Fibroblast of pulmonary artery (primary cell): ENCODE measurements at regions not wholly inside any gene's neighbourhood (a gene's known extent, or its start where the extent isn't known, plus 50 kb on each side); places are given as distances from the start of the nearest gene placed in this dataset.

ENCODE experiments used
- DNase-seq: peaks from one replicate; pipeline ENCODE4 v3.0.0-alpha.2; 2010; ENCODE audit warnings: low read depth
- H3K4me3 ChIP-seq: replicated peaks from 2 replicates; pipeline ENCODE4 v1.5.1; 2011; ENCODE audit warnings: low read depth, mild to moderate bottlenecking, control low read depth, low read length, moderate library complexity
- TF ChIP-seq, protein P1 (sequence below): IDR thresholded peaks from 2 replicates; pipeline ENCODE4 v1.5.1; 2011; ENCODE audit warnings: mild to moderate bottlenecking, control low read depth, low read length, inconsistent platforms; ENCODE audit errors: missing control alignments

DNA sequence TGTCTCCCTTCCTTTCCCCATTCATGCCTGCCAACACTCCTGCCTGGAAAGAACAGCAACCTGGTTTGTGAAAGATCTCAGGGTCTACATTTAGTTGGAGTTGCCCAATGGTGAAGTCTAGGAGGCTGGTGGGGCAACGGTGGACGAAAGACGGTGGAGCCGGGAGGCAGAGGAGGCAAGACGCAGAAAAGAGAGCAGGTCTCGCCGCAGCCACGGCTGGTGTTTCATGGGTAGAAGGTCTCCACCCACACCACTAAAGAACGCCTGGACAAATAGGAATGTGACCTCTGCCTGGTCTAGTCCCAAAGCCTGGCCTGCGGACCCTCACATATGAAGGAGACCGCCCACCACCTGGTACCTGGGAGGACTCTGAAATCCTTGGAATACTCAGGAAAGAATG is 185.6 kb downstream of the ALG10 start:
- TF ChIP-seq, protein P1, sequence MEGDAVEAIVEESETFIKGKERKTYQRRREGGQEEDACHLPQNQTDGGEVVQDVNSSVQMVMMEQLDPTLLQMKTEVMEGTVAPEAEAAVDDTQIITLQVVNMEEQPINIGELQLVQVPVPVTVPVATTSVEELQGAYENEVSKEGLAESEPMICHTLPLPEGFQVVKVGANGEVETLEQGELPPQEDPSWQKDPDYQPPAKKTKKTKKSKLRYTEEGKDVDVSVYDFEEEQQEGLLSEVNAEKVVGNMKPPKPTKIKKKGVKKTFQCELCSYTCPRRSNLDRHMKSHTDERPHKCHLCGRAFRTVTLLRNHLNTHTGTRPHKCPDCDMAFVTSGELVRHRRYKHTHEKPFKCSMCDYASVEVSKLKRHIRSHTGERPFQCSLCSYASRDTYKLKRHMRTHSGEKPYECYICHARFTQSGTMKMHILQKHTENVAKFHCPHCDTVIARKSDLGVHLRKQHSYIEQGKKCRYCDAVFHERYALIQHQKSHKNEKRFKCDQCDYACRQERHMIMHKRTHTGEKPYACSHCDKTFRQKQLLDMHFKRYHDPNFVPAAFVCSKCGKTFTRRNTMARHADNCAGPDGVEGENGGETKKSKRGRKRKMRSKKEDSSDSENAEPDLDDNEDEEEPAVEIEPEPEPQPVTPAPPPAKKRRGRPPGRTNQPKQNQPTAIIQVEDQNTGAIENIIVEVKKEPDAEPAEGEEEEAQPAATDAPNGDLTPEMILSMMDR: no peak
- DNase-seq: no peak
- no peak overlapping the region for H3K4me3 ChIP-seq

DNA sequence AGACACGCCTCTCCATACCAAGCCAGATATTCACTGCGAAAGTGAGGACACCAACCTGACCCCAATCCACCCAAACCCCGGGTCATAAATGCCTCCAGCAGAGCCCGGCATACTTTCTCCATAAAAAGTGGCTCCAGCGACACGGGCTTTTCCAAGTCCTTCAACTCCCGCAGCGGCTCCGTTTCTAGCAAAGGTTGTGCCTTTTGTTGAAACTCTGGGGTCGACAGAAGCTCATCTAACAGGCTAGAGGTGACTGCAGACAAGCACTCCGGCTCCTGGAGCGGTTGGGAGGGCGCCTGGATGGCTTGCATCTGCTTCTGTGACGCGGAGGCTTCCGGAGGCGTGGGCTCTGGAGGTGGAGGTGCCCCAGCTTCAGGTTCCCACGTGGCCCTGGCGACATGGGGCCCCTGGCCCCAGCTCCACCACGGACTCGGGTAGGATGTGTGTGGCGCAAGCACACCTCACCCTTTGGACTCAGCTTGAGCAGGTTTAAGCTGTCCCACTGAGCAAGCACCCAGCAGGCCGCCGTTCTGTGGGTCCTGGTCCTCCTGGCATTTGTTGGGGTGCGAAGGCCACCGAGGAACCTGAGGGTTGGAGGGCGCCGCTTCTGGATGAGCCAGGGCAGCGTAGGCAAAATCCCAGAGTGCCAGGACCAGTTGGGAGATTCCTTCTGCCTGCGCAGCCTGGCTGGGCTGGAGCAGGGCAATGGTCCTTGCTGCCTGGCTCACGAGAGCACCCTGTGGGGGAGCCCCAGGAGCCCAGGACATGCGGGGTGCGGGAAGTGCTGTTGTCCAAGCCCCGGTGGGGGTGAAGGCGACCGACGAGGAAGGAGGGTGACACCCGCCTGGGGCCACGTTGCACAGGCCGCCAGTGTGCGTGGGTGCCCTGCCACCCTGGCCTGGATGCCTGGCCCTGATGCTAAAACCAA is 186.3 kb downstream of the ALG10 start:
- no peak for DNase-seq
- TF ChIP-seq, protein P1: no peak
- H3K4me3 ChIP-seq: no peak overlapping the region

DNA sequence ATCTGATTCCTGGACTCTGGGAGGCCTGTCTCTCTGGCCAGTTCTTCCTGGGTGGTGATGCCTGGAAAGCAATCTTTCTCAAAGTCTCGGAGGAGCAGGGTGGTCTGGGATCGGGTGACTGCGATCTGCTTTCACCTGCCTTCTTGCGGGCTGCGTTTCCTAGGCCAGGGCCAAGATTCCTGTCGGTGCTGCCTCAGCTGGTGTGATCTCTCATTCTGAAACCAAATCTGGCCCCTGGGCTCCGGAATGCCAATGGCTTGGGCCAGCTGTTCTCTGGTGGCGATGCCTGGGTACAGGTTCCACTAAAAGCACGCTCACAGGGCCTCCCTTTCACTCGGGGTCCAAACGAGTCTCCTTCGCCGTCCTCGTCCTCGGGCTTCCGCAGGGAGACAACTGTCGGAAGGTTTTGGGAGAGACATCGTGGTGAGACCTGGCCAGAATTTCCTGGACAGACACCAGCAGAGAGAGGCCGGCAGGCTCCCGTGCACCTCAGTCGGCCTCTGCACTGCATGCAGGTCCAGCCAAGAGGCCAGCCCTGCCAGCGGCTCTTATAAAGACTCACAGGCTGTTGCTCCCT is 187.1 kb downstream of the ALG10 start:
- H3K4me3 ChIP-seq: no peak overlapping the region
- no peak for DNase-seq
- TF ChIP-seq, protein P1: no peak

DNA sequence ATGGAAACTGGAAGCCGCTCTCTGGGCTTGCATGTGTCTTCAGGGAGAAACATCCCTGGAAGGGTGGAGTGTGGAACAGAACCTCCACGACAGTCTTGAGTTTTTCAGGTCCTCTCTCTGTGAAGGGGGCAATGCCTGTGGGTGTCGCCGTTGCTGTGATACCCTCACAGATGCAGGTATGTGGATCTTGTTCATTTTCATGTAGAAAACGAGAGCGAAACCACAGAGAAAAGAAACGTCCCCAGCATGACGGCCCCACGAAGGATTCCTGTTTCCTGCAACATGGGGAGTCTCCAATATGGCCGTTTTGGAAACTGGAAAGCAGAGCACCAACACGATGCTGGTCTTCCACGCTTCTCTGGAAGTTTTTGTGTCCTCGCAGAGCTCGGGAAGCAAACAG is 187.9 kb downstream of the ALG10 start:
- no peak for DNase-seq
- TF ChIP-seq, protein P1: no peak
- H3K4me3 ChIP-seq: no peak overlapping the region

DNA sequence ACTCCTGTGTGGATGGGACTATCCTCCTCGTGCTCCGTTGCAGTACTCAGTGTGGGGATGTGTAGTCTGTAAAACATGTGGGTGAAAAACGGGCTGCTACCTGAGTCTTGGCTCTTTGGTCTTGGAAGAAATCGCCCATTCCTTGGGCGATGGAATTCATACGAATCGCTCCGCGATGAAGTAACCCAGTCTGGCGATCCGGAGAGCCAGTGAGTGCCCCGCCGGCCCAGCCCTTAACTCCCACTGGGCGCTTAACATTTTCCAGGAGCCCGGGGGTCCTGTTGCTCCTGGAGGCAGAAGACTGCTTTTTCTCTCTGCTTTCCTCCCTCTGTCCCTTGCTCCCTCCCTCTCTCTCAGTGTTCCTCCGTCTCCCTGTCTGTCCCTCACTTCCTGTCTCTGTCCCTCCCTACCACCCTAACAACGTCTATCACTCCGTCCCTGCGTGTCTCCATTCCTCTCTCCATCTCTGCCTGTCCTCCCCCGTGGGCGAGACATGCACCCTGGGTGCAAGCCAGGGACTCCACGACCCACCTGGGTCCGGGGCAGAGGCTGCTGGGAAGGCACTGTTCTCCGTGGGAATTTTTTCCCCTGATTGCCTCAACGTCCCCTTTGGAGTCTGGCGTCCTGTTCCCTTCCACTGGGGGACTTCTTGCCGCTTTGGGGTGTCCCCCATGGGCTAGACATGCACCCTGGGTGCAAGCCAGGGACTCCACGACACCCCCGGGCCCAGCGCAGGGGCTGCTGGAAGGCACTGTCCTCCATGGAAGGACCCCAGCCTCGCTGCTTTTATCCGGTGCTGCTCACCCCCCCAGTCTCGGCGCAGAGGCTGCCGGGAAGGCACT is 188.6 kb downstream of the ALG10 start:
- H3K4me3 ChIP-seq: no peak overlapping the region
- TF ChIP-seq, protein P1: no peak
- no peak for DNase-seq

DNA sequence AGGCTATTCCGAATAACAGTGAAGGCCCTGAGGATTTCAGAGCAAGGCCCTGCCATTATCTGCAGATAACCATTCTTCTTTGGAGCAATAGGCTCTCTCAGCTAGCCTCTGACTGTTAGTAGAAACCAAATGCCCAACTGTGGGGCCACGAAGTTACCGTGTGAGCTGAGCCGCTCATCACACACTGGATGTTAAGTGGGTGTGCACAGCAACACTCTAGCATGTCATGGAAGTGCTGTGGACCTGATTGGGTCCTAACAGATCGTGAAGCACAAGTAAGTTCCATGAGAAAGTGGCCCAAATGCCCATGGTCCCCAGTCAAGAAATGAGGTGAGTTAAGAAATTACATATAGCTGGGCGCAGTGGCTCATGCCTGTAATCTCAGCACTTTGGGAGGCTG is 190.4 kb downstream of the ALG10 start:
- DNase-seq: no peak
- TF ChIP-seq, protein P1: no peak
- no peak overlapping the region for H3K4me3 ChIP-seq
